Hepatocyte (in vitro differentiated cells): ENCODE measurements at regions not wholly inside any gene's neighbourhood (a gene's known extent, or its start where the extent isn't known, plus 50 kb on each side); places are given as distances from the start of the nearest gene placed in this dataset.
"Not testable (repeated sequence)": the region's sequence is repeated elsewhere in the genome, so short reads cannot be mapped to it uniquely, and the experiment has no call there.

Experiments
- CTCF ChIP-seq: fragments of 200-600 bp; sonication (generic); IDR thresholded peaks from 2 replicates; pipeline ENCODE4 v1.5.1; 2016; ENCODE audit warnings: antibody characterized with exemption, mild to moderate bottlenecking; ENCODE audit not compliant: poor library complexity
- EZH2 ChIP-seq: fragments of 200-600 bp; sonication (generic); IDR thresholded peaks from 2 replicates; pipeline ENCODE4 v1.6.1; 2016; ENCODE audit warnings: antibody characterized with exemption, mild to moderate bottlenecking, borderline replicate concordance

GRCh38 chr2:187610450-187610849, 56.2 kb upstream of the TFPI start:
- TF ChIP-seq CTCF, EZH2: not testable (repeated sequence)
